T-helper 2 cell treated with Interferon-gamma antibody and Interleukin-4, amounts not matched to agents 100 ng/mL and 5 ng/mL, for 36 hours (primary cell): ENCODE measurements at regions not wholly inside any gene's neighbourhood (a gene's known extent, or its start where the extent isn't known, plus 50 kb on each side); places are given as distances from the start of the nearest gene placed in this dataset.
"Not testable (repeated sequence)": the region's sequence is repeated elsewhere in the genome, so short reads cannot be mapped to it uniquely, and the experiment has no call there.

Experiments
- intact Hi-C: fragments of 100-400 bp; cut with micrococcal nuclease; formaldehyde crosslinking; loops from one replicate; pipeline ENCODE4 v1.15.1; 2023

- intact Hi-C loops: loop anchor here (1.0 to 10.0 kb wide), 8 partner anchors 11 to 957 kb away; partner anchors contain the start of gene MBNL1
Observed at GRCh38 chr3:153221748-153222162, 59.7 kb downstream of the RAP2B start.

GRCh38 chr3:153226877-153227276, 64.9 kb downstream of the RAP2B start:
- intact Hi-C loops: loop anchor here (10.0 kb wide), 1 partner anchor 962 kb away; the partner anchor contains the start of gene MBNL1

- intact Hi-C loops: not testable (repeated sequence)
Observed at GRCh38 chr3:153230427-153230826, 68.4 kb downstream of the RAP2B start.

- intact Hi-C loops: not testable (repeated sequence)
Observed at GRCh38 chr3:153231245-153231644, 69.2 kb downstream of the RAP2B start.

GRCh38 chr3:153232050-153232752, 70.2 kb downstream of the RAP2B start:
- intact Hi-C loops: not testable (repeated sequence)

GRCh38 chr3:153232851-153233271, 70.8 kb downstream of the RAP2B start:
- intact Hi-C loops: no loop called here

GRCh38 chr3:153233986-153234385, 72.0 kb downstream of the RAP2B start:
- intact Hi-C loops: no loop called here

- intact Hi-C loops: no loop called here
Observed at GRCh38 chr3:153242896-153243295, 80.9 kb downstream of the RAP2B start.

- intact Hi-C loops: no loop called here
Observed at GRCh38 chr3:153244961-153245360, 82.9 kb downstream of the RAP2B start.

GRCh38 chr3:153245661-153246060, 83.6 kb downstream of the RAP2B start:
- intact Hi-C loops: no loop called here

- intact Hi-C loops: no loop called here
Observed at GRCh38 chr3:153246331-153246730, 84.3 kb downstream of the RAP2B start.

- intact Hi-C loops: no loop called here
Observed at GRCh38 chr3:153246806-153247205, 84.8 kb downstream of the RAP2B start.

GRCh38 chr3:153247331-153248330, 85.6 kb downstream of the RAP2B start:
- intact Hi-C loops: no loop called here

- intact Hi-C loops: not testable (repeated sequence)
Observed at GRCh38 chr3:153248835-153249234, 86.8 kb downstream of the RAP2B start.

GRCh38 chr3:153249906-153250305, 87.9 kb downstream of the RAP2B start:
- intact Hi-C loops: no loop called here

GRCh38 chr3:153250446-153250845, 88.4 kb downstream of the RAP2B start:
- intact Hi-C loops: no loop called here

GRCh38 chr3:153252963-153253362, 90.9 kb downstream of the RAP2B start:
- intact Hi-C loops: no loop called here

- intact Hi-C loops: no loop called here
Observed at GRCh38 chr3:153254361-153254760, 92.3 kb downstream of the RAP2B start.

- intact Hi-C loops: loop anchor here (5.0 kb wide), 1 partner anchor 36 kb away; no protein-coding TSS in a partner anchor
Observed at GRCh38 chr3:153257673-153258351, 95.8 kb downstream of the RAP2B start.

GRCh38 chr3:153259956-153260355, 97.9 kb downstream of the RAP2B start:
- intact Hi-C loops: loop anchor here (5.0 kb wide), 1 partner anchor 38 kb away; no protein-coding TSS in a partner anchor

- intact Hi-C loops: no loop called here
Observed at GRCh38 chr3:153260681-153261080, 98.7 kb downstream of the RAP2B start.
